Stimulated activated effector memory CD8-positive, alpha-beta T cell treated with anti-CD3 and anti-CD28 coated beads, Interleukin-12 subunit alpha, Interleukin-12 subunit beta, amount 100 ng/mL, for 72 hours (primary cell): ENCODE measurements at regions not wholly inside any gene's neighbourhood (a gene's known extent, or its start where the extent isn't known, plus 50 kb on each side); places are given as distances from the start of the nearest gene placed in this dataset.

ENCODE experiments used
- ATAC-seq: fragments of 150-1000 bp; cut with Tn5 transposase; 2 replicates; pipeline ENCODE4 v1.10.0; 2021
- DNase-seq, 2 donors: peaks; one replicate each; pipeline ENCODE4 v3.0.0; 2021 to 2022; ENCODE audit warnings: low spot score in 2 of 2
- H3K27ac Mint-ChIP-seq: one replicate; pipeline ENCODE4 v1.8.0; 2022; ENCODE audit warnings: mild to moderate bottlenecking, mixed read lengths
- H3K36me3 Mint-ChIP-seq: one replicate; pipeline ENCODE4 v1.8.0; 2022; ENCODE audit warnings: mild to moderate bottlenecking, mixed read lengths
- H3K4me1 Mint-ChIP-seq: one replicate; pipeline ENCODE4 v1.8.0; 2022; ENCODE audit warnings: mixed read lengths
- H3K4me3 Mint-ChIP-seq: one replicate; pipeline ENCODE4 v1.8.0; 2022; ENCODE audit warnings: mild to moderate bottlenecking, mixed read lengths
- H3K9me3 Mint-ChIP-seq: one replicate; pipeline ENCODE4 v1.8.0; 2022; ENCODE audit warnings: mixed read lengths

GRCh38 chr3:13707456-13707855 lies 158.5 kb downstream of the FBLN2 start:
- Mint-ChIP-seq H3K9me3 (peaks cover 14% of the 10 kb centered on the region), H3K36me3 (no peaks in the 10 kb centered on the region), H3K4me3 (no peak overlapping the region), H3K4me1 (no peaks in the 10 kb centered on the region), H3K27ac (no peak overlapping the region)
- ATAC-seq (no peak), DNase-seq (peak in 1 of 2 donors; percentile 43)

GRCh38 chr3:13706886-13707285 lies 158.0 kb downstream of the FBLN2 start:
- no peak for ATAC-seq
- H3K4me1 Mint-ChIP-seq, result no peaks in the 10 kb centered on the region
- DNase-seq, result peak in 1 of 2 donors; percentile 10
- no peak overlapping the region for H3K4me3 Mint-ChIP-seq
- no peaks in the 10 kb centered on the region for H3K36me3 Mint-ChIP-seq
- H3K9me3 Mint-ChIP-seq, result peaks cover 14% of the 10 kb centered on the region
- no peak overlapping the region for H3K27ac Mint-ChIP-seq

GRCh38 chr3:13706451-13706850 lies 157.5 kb downstream of the FBLN2 start:
- peaks cover 13% of the 10 kb centered on the region for H3K9me3 Mint-ChIP-seq
- no peaks in the 10 kb centered on the region for H3K36me3 Mint-ChIP-seq
- H3K4me1 Mint-ChIP-seq, result no peaks in the 10 kb centered on the region
- DNase-seq (peak in 1 of 2 donors; percentile 38), ATAC-seq (no peak)
- H3K4me3 Mint-ChIP-seq, result no peak overlapping the region
- H3K27ac Mint-ChIP-seq, result no peak overlapping the region

GRCh38 chr3:13705702-13706280 lies 156.9 kb downstream of the FBLN2 start:
- DNase-seq, result no peak
- Mint-ChIP-seq H3K4me1 (no peaks in the 10 kb centered on the region), H3K9me3 (peaks cover 9% of the 10 kb centered on the region), H3K27ac (no peak overlapping the region), H3K4me3 (no peak overlapping the region), H3K36me3 (no peaks in the 10 kb centered on the region)
- no peak for ATAC-seq

- H3K27ac Mint-ChIP-seq, result no peak overlapping the region
- no peaks in the 10 kb centered on the region for H3K36me3 Mint-ChIP-seq
- H3K4me3 Mint-ChIP-seq, result no peak overlapping the region
- H3K4me1 Mint-ChIP-seq, result no peaks in the 10 kb centered on the region
- H3K9me3 Mint-ChIP-seq, result peaks cover 9% of the 10 kb centered on the region
- no peak for ATAC-seq
- no peak for DNase-seq
Observed at GRCh38 chr3:13705051-13705450, 156.1 kb downstream of the FBLN2 start.

GRCh38 chr3:13704174-13704573 lies 155.2 kb downstream of the FBLN2 start:
- DNase-seq (no peak), ATAC-seq (no peak)
- H3K4me3 Mint-ChIP-seq, result no peak overlapping the region
- no peak overlapping the region for H3K27ac Mint-ChIP-seq
- H3K4me1 Mint-ChIP-seq, result no peaks in the 10 kb centered on the region
- no peaks in the 10 kb centered on the region for H3K36me3 Mint-ChIP-seq
- H3K9me3 Mint-ChIP-seq, result peaks cover 9% of the 10 kb centered on the region

GRCh38 chr3:13703071-13703470 lies 154.1 kb downstream of the FBLN2 start:
- Mint-ChIP-seq H3K4me3 (no peak overlapping the region), H3K9me3 (peaks cover 3% of the 10 kb centered on the region), H3K36me3 (no peaks in the 10 kb centered on the region), H3K27ac (no peak overlapping the region), H3K4me1 (no peaks in the 10 kb centered on the region)
- DNase-seq (no peak), ATAC-seq (no peak)

- no peaks in the 10 kb centered on the region for H3K4me1 Mint-ChIP-seq
- no peaks in the 10 kb centered on the region for H3K36me3 Mint-ChIP-seq
- no peak overlapping the region for H3K4me3 Mint-ChIP-seq
- H3K27ac Mint-ChIP-seq, result no peak overlapping the region
- ATAC-seq (no peak), DNase-seq (no peak)
- H3K9me3 Mint-ChIP-seq, result peaks cover 3% of the 10 kb centered on the region
Observed at GRCh38 chr3:13702286-13702685, 153.4 kb downstream of the FBLN2 start.

GRCh38 chr3:13700889-13701288 lies 152.0 kb downstream of the FBLN2 start:
- Mint-ChIP-seq H3K36me3 (no peaks in the 10 kb centered on the region), H3K4me3 (no peak overlapping the region), H3K4me1 (no peaks in the 10 kb centered on the region), H3K9me3 (no peaks in the 10 kb centered on the region), H3K27ac (no peak overlapping the region)
- ATAC-seq (no peak), DNase-seq (no peak)

GRCh38 chr3:13700362-13700761 lies 151.4 kb downstream of the FBLN2 start:
- Mint-ChIP-seq H3K4me1 (no peaks in the 10 kb centered on the region), H3K36me3 (no peaks in the 10 kb centered on the region), H3K4me3 (no peak overlapping the region), H3K27ac (no peak overlapping the region), H3K9me3 (no peaks in the 10 kb centered on the region)
- ATAC-seq (no peak), DNase-seq (no peak)

- Mint-ChIP-seq H3K36me3 (no peaks in the 10 kb centered on the region), H3K27ac (no peak overlapping the region), H3K4me1 (no peaks in the 10 kb centered on the region), H3K9me3 (no peaks in the 10 kb centered on the region), H3K4me3 (no peak overlapping the region)
- no peak for ATAC-seq
- no peak for DNase-seq
Observed at GRCh38 chr3:13696699-13697098, 147.8 kb downstream of the FBLN2 start.

- Mint-ChIP-seq H3K4me1 (no peaks in the 10 kb centered on the region), H3K4me3 (no peak overlapping the region), H3K36me3 (no peaks in the 10 kb centered on the region), H3K27ac (no peak overlapping the region), H3K9me3 (no peaks in the 10 kb centered on the region)
- DNase-seq (no peak), ATAC-seq (no peak)
Observed at GRCh38 chr3:13693441-13693840, 144.5 kb downstream of the FBLN2 start.

- Mint-ChIP-seq H3K9me3 (no peaks in the 10 kb centered on the region), H3K36me3 (no peaks in the 10 kb centered on the region), H3K27ac (no peak overlapping the region), H3K4me3 (no peak overlapping the region), H3K4me1 (no peaks in the 10 kb centered on the region)
- ATAC-seq (no peak), DNase-seq (no peak)
Observed at GRCh38 chr3:13690636-13691035, 141.7 kb downstream of the FBLN2 start.

- no peak overlapping the region for H3K27ac Mint-ChIP-seq
- no peak overlapping the region for H3K4me3 Mint-ChIP-seq
- DNase-seq (no peak), ATAC-seq (no peak)
- no peaks in the 10 kb centered on the region for H3K36me3 Mint-ChIP-seq
- H3K4me1 Mint-ChIP-seq, result no peaks in the 10 kb centered on the region
- no peaks in the 10 kb centered on the region for H3K9me3 Mint-ChIP-seq
Observed at GRCh38 chr3:13689373-13690260, 140.7 kb downstream of the FBLN2 start.

GRCh38 chr3:13688824-13689223 lies 139.9 kb downstream of the FBLN2 start:
- H3K4me1 Mint-ChIP-seq, result no peaks in the 10 kb centered on the region
- H3K27ac Mint-ChIP-seq, result no peak overlapping the region
- no peaks in the 10 kb centered on the region for H3K36me3 Mint-ChIP-seq
- ATAC-seq, result no peak
- no peaks in the 10 kb centered on the region for H3K9me3 Mint-ChIP-seq
- no peak for DNase-seq
- H3K4me3 Mint-ChIP-seq, result no peak overlapping the region

GRCh38 chr3:13688034-13688433 lies 139.1 kb downstream of the FBLN2 start:
- Mint-ChIP-seq H3K9me3 (no peaks in the 10 kb centered on the region), H3K36me3 (no peaks in the 10 kb centered on the region), H3K4me1 (peaks cover 8% of the 10 kb centered on the region), H3K27ac (no peak overlapping the region), H3K4me3 (no peak overlapping the region)
- no peak for ATAC-seq
- DNase-seq, result no peak
